CD4-positive, alpha-beta T cell treated with Interleukin-1 beta for 1 hour (primary cell): ENCODE measurements at regions not wholly inside any gene's neighbourhood (a gene's known extent, or its start where the extent isn't known, plus 50 kb on each side); places are given as distances from the start of the nearest gene placed in this dataset.

Source experiments
- DNase-seq, 2 donors: peaks; one replicate each; pipeline ENCODE4 v3.0.0-alpha.2; 2020 to 2022

- no peak for DNase-seq
These were observed 53.0 kb upstream of the CA12 start for GRCh38 chr15:63434576-63435186.

- no peak for DNase-seq
These were observed 53.7 kb upstream of the CA12 start for GRCh38 chr15:63435204-63435820.

GRCh38 chr15:63436341-63436740, 54.7 kb upstream of the CA12 start:
- no peak for DNase-seq

- DNase-seq = peak; percentile 65 to 77
These were observed 55.3 kb upstream of the CA12 start for GRCh38 chr15:63436872-63437375.

GRCh38 chr15:63439536-63440264, 58.1 kb upstream of the CA12 start:
- no peak for DNase-seq

- no peak for DNase-seq
These were observed 58.6 kb upstream of the CA12 start for GRCh38 chr15:63440265-63440648.

- DNase-seq = peak in 1 of 2 donors; percentile 9
These were observed 59.1 kb upstream of the CA12 start for GRCh38 chr15:63440756-63441155.

GRCh38 chr15:63441266-63441665, 59.6 kb upstream of the CA12 start:
- DNase-seq = no peak

GRCh38 chr15:63442080-63442479, 60.4 kb upstream of the CA12 start:
- DNase-seq = no peak

GRCh38 chr15:63444611-63445010, 59.8 kb upstream of the USP3 start:
- no peak for DNase-seq

GRCh38 chr15:63446255-63446654, 58.1 kb upstream of the USP3 start:
- DNase-seq = peak; percentile 49 to 58

- no peak for DNase-seq
These were observed 57.2 kb upstream of the USP3 start for GRCh38 chr15:63447017-63447676.

- DNase-seq = peak in 1 of 2 donors; percentile 9
These were observed 56.1 kb upstream of the USP3 start for GRCh38 chr15:63448266-63448665.

- peak in 1 of 2 donors; percentile 59 for DNase-seq
These were observed 55.4 kb upstream of the USP3 start for GRCh38 chr15:63448872-63449555.

GRCh38 chr15:63449731-63450130, 54.7 kb upstream of the USP3 start:
- DNase-seq = no peak

- no peak for DNase-seq
These were observed 53.5 kb upstream of the USP3 start for GRCh38 chr15:63450884-63451225.

GRCh38 chr15:63451671-63452315, 52.6 kb upstream of the USP3 start:
- no peak for DNase-seq

GRCh38 chr15:63452552-63453136, 51.7 kb upstream of the USP3 start:
- no peak for DNase-seq

- no peak for DNase-seq
These were observed 51.0 kb upstream of the USP3 start for GRCh38 chr15:63453186-63453905.

- no peak for DNase-seq
These were observed 49.7 kb upstream of the USP3 start for GRCh38 chr15:63454503-63455211.
